ENCODE measurements at regions not wholly inside any gene's neighbourhood (a gene's known extent, or its start where the extent isn't known, plus 50 kb on each side); places are given as distances from the start of the nearest gene placed in this dataset.
A peak's percentile ranks its signal among the peaks of the same experiment; 100 is the strongest.
"Not testable (repeated sequence)": the region's sequence is repeated elsewhere in the genome, so short reads cannot be mapped to it uniquely, and the experiment has no call there.

DNA sequence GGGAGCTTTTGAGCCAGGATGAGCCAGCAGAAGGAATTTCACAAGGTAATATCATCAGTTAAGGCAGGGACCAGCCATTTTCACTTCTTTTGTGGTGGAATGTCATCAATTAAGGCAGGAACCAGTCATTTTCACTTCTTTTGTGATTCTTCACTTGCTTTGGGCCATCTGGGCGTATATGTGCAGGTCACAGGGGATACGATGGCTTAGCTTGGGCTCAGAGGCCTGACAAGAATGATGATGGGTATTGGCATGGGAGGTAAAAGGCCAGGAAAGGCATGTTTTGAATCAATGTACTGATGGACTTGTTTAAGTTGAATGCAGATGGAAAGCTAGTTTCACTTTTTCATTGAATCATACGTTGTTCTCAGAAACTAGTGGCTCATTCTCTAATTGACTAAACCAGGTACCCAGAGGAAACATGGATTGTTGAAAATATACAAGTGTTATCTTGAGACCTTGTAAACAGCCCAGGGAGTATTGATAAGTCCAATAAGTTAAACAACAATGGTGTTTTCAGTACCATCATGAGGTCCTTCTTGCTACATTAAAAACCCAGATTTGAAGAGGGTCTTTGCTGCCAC lies 1672.5 kb upstream of the DDX18 start:
- no peak for DNase-seq

- DNase-seq: no peak
These were observed 1671.8 kb upstream of the DDX18 start for GRCh38 chr2:116142644-116143227.

DNA sequence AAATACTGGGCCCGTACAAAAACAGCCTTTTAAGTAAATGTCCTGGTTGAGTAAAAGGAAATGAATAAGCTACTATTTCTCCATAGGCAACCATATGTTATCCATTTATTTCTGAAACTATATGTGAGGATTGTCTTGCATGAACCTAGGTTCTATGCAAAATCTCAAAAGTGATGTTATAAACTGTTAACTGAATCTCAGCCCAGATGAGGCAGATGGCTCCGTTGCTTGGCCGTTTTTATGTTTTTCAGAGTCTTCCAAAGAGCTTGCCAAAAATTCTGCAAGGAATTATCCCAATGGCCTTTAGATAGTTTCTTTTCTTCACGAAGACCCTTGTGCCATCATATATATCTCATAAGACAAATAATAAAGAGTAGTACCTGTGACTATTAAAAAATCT lies 1669.5 kb upstream of the DDX18 start:
- no peak for DNase-seq

DNA sequence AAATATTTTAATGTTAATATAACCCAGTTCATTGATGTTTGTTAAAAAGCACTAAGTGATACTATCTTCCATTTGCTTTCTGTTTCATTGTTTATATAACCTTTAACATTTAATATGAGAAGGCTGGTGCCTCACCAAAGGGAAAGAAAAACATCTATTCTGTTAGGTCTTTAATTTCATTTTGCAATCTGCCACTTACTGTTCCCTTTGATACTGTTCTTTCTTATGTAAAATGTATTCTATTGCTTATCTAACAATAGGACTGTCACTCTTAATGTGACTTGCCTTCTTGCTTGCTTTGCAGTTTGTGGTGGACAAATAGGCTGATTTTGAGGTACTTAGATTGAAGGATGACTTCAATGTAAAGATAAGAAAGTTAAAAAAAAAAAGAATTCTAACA lies 1666.1 kb upstream of the DDX18 start:
- no peak for DNase-seq

GRCh38 chr2:116153729-116154128 lies 1660.8 kb upstream of the DDX18 start:
- no peak for DNase-seq

- no peak for DNase-seq
These were observed 1653.8 kb upstream of the DDX18 start for GRCh38 chr2:116160657-116161056.

DNA sequence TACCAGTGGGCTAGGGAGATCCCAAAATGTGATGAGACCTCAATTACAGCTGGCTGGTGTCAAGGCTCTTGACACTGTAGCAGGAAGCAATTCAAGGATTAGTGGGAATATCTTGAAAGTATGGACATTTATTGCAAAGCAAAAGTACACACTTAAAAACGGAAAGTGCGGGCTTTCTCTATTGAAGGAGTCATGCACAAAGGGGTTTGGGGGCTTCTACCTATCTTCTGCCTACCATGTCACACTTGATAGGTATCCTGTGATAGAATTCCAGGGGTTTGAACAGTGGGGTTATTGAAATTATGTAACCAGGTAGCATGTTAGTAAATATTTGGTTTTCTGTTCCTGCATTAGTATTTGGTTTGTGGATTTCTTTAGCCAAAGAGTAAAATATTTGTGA lies 1652.1 kb upstream of the DDX18 start:
- DNase-seq: no peak

DNA sequence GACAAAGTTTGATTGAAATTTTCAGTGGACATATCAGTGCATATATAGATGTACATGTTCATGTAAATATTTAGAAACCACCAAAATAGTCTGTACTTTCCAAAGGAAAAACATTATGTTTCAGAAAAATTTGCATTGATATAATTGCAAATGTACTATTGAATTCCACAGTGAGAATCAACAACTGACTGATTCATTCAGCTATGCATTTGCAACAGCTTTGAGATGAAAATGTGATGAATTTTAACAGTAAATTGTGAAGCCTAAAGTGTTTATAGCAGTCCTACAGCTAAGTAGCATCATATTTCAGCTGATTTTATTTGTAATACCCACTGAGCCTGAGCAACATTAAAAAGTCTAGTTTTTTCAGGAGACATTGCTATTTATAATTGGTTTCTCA lies 1647.4 kb upstream of the DDX18 start:
- DNase-seq: no peak

DNA sequence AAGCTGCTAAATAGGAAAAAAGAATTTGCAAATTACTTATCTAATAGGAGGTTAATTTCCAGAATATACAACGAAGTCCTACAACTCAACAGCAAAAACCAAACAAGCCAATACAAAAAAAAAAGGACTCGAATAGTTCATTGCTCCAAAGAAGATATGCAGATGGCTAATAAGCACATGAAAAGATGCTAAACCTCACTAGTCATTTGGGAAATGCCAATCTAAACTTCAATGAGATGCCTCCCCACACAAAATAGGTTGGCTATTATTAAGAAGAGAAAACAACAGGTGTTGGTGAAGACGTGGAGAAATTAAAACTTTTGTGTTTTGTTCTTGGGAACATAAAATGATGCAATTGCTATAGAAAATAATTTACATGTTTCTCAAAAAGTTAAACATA lies 1634.4 kb upstream of the DDX18 start:
- no peak for DNase-seq

DNA sequence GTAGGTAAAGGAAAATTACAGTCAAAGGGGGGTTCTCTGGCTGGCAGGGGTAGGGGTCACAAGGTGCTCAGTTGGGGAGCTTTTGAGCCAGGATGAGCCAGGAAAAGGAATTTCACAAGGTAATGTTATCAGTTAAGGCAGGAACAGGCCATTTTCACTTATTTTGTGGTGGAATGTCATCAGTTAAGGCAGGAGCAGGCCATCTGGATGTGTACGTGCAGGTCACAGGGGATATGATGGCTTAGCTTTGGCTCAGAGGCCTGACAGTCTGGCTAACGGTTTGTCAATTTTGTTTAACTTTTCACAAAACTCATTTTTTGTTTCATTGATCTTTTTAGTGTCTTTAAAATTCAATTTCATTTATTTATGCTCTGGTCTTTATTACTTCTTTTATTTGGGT lies 1623.8 kb upstream of the DDX18 start:
- DNase-seq: not testable (repeated sequence)

- no peak for DNase-seq
These were observed 1614.4 kb upstream of the DDX18 start for GRCh38 chr2:116200086-116200485.

DNA sequence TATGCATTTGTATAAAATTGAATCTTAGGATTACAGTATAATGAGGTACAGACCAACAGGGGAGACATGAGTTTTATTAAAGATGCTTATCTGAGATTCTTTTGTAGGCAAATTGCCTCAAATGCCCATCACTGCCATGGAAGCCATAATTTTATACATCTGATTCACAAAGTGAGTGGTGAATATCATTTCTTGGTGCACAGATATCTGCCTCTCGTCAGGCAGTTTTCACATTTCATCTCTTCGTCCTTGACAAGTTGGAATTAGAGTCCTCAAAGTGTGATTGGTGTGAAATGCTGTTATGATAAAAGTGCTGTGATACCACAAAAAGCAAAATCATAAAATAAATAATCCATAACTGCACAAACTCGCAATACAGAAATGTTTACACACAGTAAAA lies 1602.8 kb upstream of the DDX18 start:
- DNase-seq: no peak

GRCh38 chr2:116222793-116223192 lies 1591.7 kb upstream of the DDX18 start:
- no peak for DNase-seq

GRCh38 chr2:116223912-116224311 lies 1590.6 kb upstream of the DDX18 start:
- DNase-seq: no peak

- DNase-seq: no peak
These were observed 1589.9 kb upstream of the DDX18 start for GRCh38 chr2:116224610-116225009.

GRCh38 chr2:116238511-116238910 lies 1576.0 kb upstream of the DDX18 start:
- DNase-seq: no peak

GRCh38 chr2:116250376-116250775 lies 1564.1 kb upstream of the DDX18 start:
- DNase-seq: no peak

GRCh38 chr2:116264872-116265271 lies 1549.6 kb upstream of the DDX18 start:
- no peak for DNase-seq

DNA sequence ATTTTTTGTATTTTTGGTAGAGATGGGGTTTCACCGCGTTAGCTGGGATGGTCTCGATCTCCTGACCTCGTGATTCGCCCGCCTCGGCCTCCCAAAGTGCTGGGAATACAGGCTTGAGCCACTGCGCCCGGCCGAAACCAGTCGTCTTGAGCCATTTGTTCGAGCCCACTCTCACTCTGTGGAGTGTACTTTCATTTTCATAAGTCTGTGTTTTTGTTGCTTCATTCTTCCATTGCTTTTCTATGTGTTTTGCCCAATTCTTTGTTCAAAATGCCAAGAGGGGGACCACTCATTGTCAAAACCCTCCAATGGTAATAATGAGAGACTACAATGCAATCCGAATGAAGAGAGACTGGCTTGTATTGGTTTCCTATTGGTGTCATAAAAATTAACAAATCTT lies 1545.5 kb upstream of the DDX18 start:
- DNase-seq: no peak

DNA sequence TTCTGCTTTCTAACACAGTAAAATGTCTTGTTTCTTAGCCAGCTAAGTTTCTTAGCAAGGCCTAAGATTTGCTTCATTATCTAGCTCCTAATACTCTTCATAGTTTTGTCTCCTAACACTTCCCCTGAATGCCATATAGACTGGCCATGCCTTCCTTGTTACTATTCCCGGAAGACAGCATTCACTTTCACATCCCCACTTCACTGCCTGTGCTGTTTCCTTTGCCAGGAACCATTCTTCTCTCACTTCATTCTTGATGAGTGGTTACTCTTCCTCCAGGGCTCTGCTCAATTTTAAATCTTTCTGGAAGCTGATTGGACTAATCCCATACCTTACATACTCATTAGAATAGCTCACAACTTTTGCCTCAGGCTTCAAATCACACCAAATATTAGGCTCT lies 1510.2 kb upstream of the DDX18 start:
- DNase-seq: no peak

DNA sequence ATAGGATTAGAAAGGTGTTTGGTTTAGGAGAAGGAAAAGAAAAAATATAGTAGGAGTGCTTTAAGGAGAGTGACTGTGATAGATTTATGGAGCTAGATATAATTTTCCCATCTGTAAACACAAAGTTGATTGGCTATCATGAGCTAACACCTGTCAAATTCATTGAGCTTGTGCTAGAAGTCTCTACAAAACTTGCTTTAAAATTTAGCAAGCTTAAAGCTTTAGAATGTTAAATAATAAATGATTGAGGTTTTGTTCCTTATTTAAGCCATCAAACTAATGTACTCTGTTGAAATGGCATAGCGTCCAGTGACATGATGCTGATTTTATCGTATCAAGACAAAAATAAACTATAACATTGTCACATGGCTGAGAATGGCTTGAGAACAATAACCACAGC lies 1497.4 kb upstream of the DDX18 start:
- DNase-seq: no peak

GRCh38 chr2:116318551-116318950 lies 1495.9 kb upstream of the DDX18 start:
- not testable (repeated sequence) for DNase-seq

GRCh38 chr2:116319001-116319400 lies 1495.5 kb upstream of the DDX18 start:
- no peak for DNase-seq

GRCh38 chr2:116319935-116320334 lies 1494.6 kb upstream of the DDX18 start:
- no peak for DNase-seq

DNA sequence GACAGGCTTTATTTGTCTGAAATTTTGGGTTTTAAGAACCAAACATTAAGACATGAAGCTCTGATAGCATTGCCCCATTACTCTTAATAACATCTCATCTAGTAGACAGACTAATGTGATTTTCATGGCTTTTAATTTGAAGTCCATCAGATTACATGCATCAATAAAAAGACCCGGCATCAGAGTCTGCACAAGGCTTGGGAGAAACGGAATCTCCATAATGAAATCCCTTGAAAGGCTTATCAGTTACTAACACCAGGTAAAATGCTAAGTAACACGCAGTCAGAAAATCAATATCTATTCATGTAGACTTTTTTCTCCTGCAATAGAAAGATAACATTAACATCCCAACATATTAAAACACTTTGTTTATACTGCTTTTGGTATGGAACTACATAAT lies 1485.2 kb upstream of the DDX18 start:
- peak; percentile 13 for DNase-seq
